OCI-LY1 (cell line): ENCODE measurements at regions not wholly inside any gene's neighbourhood (a gene's known extent, or its start where the extent isn't known, plus 50 kb on each side); places are given as distances from the start of the nearest gene placed in this dataset.

Source experiments
- H2AFZ ChIP-seq: fragments of 200-600 bp; sonication (generic), shearing (Covaris generic); 2 replicates; pipeline ENCODE4 v1.6.0; 2014; ENCODE audit warnings: antibody characterized with exemption, mild to moderate bottlenecking, low read length
- H3F3A ChIP-seq: fragments of 200-600 bp; sonication (generic), shearing (Covaris generic); 2 replicates; pipeline ENCODE4 v1.6.0; 2014; ENCODE audit warnings: mild to moderate bottlenecking, antibody characterized with exemption, low read length, moderate library complexity; ENCODE audit not compliant: insufficient read depth
- H3K27ac ChIP-seq: fragments of 200-600 bp; sonication (generic); 2 replicates; pipeline ENCODE4 v1.5.1; 2014; ENCODE audit warnings: low read length, mixed run types, mild to moderate bottlenecking, low read depth; ENCODE audit not compliant: poor library complexity, severe bottlenecking
- H3K27me3 ChIP-seq: fragments of 200-600 bp; sonication (generic); 2 replicates; pipeline ENCODE4 v1.6.0; 2014; ENCODE audit warnings: antibody characterized with exemption, mild to moderate bottlenecking, low read length, moderate library complexity; ENCODE audit not compliant: insufficient read depth
- H3K36me3 ChIP-seq: fragments of 200-600 bp; sonication (generic); 2 replicates; pipeline ENCODE4 v1.6.1; 2014; ENCODE audit warnings: mild to moderate bottlenecking, antibody characterized with exemption, low read length, moderate library complexity, mixed read lengths; ENCODE audit not compliant: insufficient read depth
- H3K4me1 ChIP-seq: fragments of 200-600 bp; sonication (generic); 2 replicates; pipeline ENCODE4 v1.5.1; 2014; ENCODE audit warnings: mild to moderate bottlenecking, low read length, moderate library complexity; ENCODE audit not compliant: insufficient read depth, severe bottlenecking
- H3K4me2 ChIP-seq: fragments of 200-600 bp; sonication (generic), shearing (Covaris generic); 2 replicates; pipeline ENCODE4 v1.6.1; 2014; ENCODE audit warnings: low read length
- H3K4me3 ChIP-seq: fragments of 200-600 bp; sonication (generic); 2 replicates; pipeline ENCODE4 v1.5.1; 2014; ENCODE audit warnings: low read length, low read depth, mild to moderate bottlenecking, mixed read lengths; ENCODE audit not compliant: poor library complexity, severe bottlenecking
- H3K79me2 ChIP-seq: fragments of 200-600 bp; shearing (Covaris generic); 2 replicates; pipeline ENCODE4 v1.6.1; 2016; ENCODE audit warnings: mixed run types, low read length, mixed read lengths; ENCODE audit not compliant: insufficient read depth
- H3K9ac ChIP-seq: fragments of 200-600 bp; sonication (generic), shearing (Covaris generic); 2 replicates; pipeline ENCODE4 v1.6.1; 2014; ENCODE audit warnings: mild to moderate bottlenecking, low read length, mixed read lengths
- H3K9me2 ChIP-seq: fragments of 200-600 bp; sonication (generic), shearing (Covaris generic); 2 replicates; pipeline ENCODE4 v1.6.1; 2014; ENCODE audit warnings: low read depth, mild to moderate bottlenecking, low read length, mixed read lengths
- H3K9me3 ChIP-seq: fragments of 200-600 bp; shearing (Covaris generic); 2 replicates; pipeline ENCODE4 v1.6.1; 2014; ENCODE audit warnings: low read length, mixed read lengths
- H4K20me1 ChIP-seq: fragments of 200-600 bp; sonication (generic), shearing (Covaris generic); 2 replicates; pipeline ENCODE4 v1.6.0; 2016; ENCODE audit warnings: mild to moderate bottlenecking, low read length; ENCODE audit not compliant: insufficient read depth
- CTCF ChIP-seq: fragments of 200-600 bp; sonication (generic), shearing (Covaris generic); IDR thresholded peaks from 2 replicates; pipeline ENCODE4 v1.5.1; 2017; ENCODE audit warnings: mild to moderate bottlenecking, antibody characterized with exemption, low read length, moderate library complexity, mixed read lengths
- EZH2 ChIP-seq: fragments of 200-600 bp; sonication (generic), shearing (Covaris generic); IDR thresholded peaks from 2 replicates; pipeline ENCODE4 v1.8.0; 2017; ENCODE audit warnings: borderline replicate concordance, mixed run types, mild to moderate bottlenecking, antibody characterized with exemption, low read length, moderate library complexity, mixed read lengths

- no peak overlapping the region for H3K9ac ChIP-seq
- no peak overlapping the region for H3K4me2 ChIP-seq
- no peaks in the 10 kb centered on the region for H3K27me3 ChIP-seq
- no peaks in the 10 kb centered on the region for H3K9me3 ChIP-seq
- no peaks in the 10 kb centered on the region for H3F3A ChIP-seq
- H3K9me2 ChIP-seq = no peaks in the 10 kb centered on the region
- H3K27ac ChIP-seq = no peak overlapping the region
- H4K20me1 ChIP-seq = no peaks in the 10 kb centered on the region
- TF ChIP-seq CTCF (no peak), EZH2 (no peak)
- no peaks in the 10 kb centered on the region for H3K79me2 ChIP-seq
- H3K4me1 ChIP-seq = no peaks in the 10 kb centered on the region
- H2AFZ ChIP-seq = no peak overlapping the region
- no peaks in the 10 kb centered on the region for H3K36me3 ChIP-seq
- H3K4me3 ChIP-seq = no peak overlapping the region
These were observed 363.6 kb downstream of the SNAPC1 start for GRCh38 chr14:62125793-62126192.

GRCh38 chr14:62126879-62127478 is 364.8 kb downstream of the SNAPC1 start:
- H4K20me1 ChIP-seq = no peaks in the 10 kb centered on the region
- H3K4me1 ChIP-seq = no peaks in the 10 kb centered on the region
- H3F3A ChIP-seq = no peaks in the 10 kb centered on the region
- no peaks in the 10 kb centered on the region for H3K36me3 ChIP-seq
- no peak overlapping the region for H3K4me3 ChIP-seq
- no peak for TF ChIP-seq EZH2
- peak; percentile 83 for TF ChIP-seq CTCF
- no peak overlapping the region for H3K27ac ChIP-seq
- H2AFZ ChIP-seq = no peak overlapping the region
- no peak overlapping the region for H3K9ac ChIP-seq
- no peaks in the 10 kb centered on the region for H3K27me3 ChIP-seq
- H3K9me2 ChIP-seq = no peaks in the 10 kb centered on the region
- H3K79me2 ChIP-seq = no peaks in the 10 kb centered on the region
- H3K9me3 ChIP-seq = no peaks in the 10 kb centered on the region
- H3K4me2 ChIP-seq = no peak overlapping the region

- Histone ChIP-seq H3K9me3 (no peaks in the 10 kb centered on the region), H3K4me2 (no peak overlapping the region), H4K20me1 (no peaks in the 10 kb centered on the region), H3K9ac (no peak overlapping the region), H3K9me2 (no peaks in the 10 kb centered on the region), H2AFZ (no peak overlapping the region), H3K36me3 (no peaks in the 10 kb centered on the region), H3K79me2 (no peaks in the 10 kb centered on the region), H3K4me1 (no peaks in the 10 kb centered on the region), H3F3A (no peaks in the 10 kb centered on the region), H3K27ac (no peak overlapping the region), H3K27me3 (no peaks in the 10 kb centered on the region), H3K4me3 (no peak overlapping the region)
- TF ChIP-seq EZH2 (no peak), CTCF (no peak)
These were observed 368.2 kb downstream of the SNAPC1 start for GRCh38 chr14:62130441-62130840.
